UCSD-AML1 (cell line): ENCODE measurements at regions not wholly inside any gene's neighbourhood (a gene's known extent, or its start where the extent isn't known, plus 50 kb on each side); places are given as distances from the start of the nearest gene placed in this dataset.
"Not testable (repeated sequence)": the region's sequence is repeated elsewhere in the genome, so short reads cannot be mapped to it uniquely, and the experiment has no call there.

Experiments
- DNase-seq: peaks from one replicate; lab custom pipeline; 2025; ENCODE audit not compliant: unreplicated experiment; lab: John Stamatoyannopoulos, UW

DNA sequence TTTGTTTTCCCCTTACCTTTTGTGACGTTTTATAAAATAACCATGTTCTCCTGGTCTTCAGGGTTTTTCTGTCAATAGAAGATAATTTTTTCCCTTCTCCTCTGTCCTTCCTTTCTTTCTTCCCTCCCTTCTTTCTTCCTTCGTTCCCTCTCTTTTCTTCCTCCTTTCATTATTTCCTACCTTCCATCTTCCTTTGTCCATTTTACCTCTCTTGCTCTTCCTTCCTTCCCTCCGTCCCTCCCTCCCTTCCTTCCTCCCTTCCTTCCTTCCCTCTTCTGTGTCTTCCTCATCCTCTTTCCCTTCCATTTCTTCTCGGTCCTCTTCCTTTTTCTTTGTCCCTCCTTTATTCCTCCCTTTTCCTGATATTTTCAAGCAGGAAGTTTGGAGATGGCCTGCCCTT, 128.2 kb downstream of the TEX36 start:
- DNase-seq = no peak

DNA sequence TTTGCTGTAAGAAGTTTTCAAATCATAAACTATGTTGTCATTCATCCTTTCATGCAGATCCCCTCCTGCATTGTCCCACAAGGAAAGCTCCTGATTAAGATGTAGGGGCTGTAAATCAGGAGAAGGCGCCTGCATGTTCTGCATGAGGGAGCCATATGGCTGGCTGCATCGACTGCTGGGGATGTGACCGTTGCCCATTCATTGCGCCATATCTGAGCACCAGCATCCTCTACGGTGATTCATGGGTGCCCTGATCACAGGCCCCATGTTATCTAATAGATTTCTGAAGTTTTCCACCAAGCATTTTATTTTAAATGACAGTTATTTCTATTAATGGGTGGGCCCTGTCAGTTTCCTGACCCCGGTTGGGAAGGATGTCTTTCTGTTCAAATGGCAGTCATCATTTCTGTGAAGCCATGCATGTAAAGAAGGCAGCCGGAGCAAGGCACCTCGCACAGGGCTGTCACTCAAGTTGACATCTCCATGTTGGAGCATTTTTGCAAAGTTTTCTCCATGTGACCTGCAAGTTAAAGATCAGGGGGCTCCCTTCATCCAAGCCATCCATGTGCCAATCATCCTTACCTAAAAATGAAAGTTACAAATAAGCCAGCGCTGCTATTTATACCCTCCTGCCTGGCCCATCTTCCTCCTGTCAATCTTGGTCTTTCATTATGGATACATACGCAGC, 128.8 kb downstream of the TEX36 start:
- no peak for DNase-seq

DNA sequence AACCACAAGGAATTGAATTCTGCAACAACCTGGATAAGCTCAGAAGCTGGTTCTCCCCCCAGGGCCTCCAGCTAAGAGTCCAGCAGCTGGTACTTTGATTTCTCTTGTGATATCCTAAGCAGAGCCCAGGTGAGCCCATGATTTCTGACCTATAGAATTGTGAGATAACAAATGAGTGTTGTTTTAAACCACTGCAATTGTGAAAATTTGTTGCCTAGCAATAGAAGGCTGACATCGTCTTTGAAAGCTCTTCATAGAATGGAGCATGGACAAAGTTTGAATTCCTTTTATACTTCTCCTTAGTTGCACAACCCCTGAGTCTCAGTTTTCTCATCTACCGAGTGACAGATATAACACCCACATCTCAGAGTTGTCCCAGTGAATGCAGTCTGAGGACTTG, 129.9 kb downstream of the TEX36 start:
- DNase-seq = no peak

DNA sequence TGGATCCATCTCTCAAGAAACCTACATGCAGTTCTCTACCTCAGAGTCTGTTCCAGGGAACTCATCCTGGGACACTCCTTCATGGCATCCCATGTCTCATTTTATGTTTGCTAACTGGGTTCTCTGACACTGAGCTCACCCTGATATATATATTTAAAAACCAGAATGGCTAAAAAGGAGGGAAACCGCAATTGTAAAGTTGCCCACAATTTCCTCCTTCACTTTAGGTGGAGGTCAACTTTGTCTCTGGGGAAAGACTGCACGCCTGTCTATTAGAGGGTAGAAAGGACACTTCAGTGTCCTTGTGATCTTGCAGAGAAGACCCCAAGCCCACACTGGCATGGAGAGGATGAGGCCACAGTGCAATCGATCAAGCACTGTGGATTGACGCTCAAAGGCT, 131.7 kb downstream of the TEX36 start:
- no peak for DNase-seq

DNA sequence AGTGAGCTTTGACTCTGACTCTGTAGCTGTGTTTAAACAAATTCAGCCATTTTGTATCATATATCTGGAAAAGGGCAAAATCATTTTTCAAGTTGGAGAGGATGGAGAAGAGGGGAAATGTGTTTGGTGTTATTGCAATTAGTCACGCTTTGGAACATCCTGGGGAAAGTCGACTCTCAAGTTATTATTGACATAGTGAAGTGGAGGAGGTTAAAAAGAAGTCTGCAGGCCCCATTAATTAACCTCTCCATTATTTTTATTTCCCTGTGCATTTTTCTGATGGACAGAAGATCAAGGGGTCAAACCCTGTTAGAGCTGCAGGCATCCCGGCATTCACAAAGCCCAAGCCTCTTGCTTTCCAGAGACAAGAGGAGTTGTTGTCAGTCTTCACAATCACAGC, 132.6 kb downstream of the TEX36 start:
- no peak for DNase-seq

DNA sequence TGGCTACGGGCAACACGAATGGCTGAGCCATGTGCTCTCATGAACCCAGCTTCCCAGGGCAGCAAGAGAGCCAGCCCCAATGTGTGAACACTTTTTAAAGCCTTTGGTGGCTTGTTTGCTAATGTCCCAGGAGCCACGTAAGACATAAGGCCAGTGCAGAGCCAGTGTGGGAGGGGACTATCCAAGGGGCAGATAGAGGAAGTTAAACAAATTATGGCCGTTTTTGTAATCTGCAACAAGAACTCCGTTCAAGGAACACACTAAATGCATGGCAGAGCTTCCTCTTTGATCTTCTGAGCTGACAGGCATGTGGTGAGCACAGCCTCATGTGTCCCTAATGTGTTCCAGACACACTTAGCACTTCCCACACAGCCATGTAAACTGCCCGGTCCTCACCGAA, 133.3 kb downstream of the TEX36 start:
- DNase-seq = no peak

DNA sequence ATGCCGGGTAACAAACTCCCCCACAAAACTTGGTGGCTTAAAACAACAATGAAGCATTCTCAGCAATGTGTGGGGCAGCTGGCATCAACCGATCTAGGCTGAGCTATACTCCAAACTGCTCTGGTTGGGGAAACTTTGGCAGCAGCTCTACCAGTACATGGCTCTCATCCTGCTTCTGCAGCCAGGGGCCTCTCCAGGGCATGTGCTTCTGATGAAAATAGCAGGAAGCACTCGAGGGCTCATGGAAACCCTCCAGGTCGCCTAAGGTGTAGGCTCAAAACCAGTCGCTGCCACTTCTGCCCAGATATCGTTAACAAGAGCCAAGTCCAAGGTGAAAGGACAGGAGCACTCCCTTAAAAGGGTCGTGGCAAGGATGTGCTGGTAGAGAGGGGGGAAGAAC, 134.1 kb downstream of the TEX36 start:
- no peak for DNase-seq

DNA sequence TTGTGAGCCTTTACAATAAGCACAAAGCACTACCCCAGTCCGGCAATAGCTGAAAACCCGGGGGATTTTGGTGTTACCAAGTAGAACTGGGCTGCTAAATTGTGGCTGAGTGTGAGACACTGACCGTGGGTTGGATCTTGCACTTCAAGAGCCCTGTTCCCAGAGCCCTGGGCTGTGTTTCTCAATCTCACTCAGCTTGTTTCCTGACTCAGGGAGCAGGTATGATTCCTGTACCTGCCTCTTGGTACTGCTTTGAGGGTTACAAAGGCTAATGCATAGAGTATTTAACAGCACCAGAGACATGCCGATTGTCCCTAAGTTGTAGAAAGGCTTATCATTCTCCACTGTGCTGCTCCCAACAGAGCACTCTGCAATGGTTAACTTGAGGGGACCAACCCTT, 134.6 kb downstream of the TEX36 start:
- no peak for DNase-seq

DNA sequence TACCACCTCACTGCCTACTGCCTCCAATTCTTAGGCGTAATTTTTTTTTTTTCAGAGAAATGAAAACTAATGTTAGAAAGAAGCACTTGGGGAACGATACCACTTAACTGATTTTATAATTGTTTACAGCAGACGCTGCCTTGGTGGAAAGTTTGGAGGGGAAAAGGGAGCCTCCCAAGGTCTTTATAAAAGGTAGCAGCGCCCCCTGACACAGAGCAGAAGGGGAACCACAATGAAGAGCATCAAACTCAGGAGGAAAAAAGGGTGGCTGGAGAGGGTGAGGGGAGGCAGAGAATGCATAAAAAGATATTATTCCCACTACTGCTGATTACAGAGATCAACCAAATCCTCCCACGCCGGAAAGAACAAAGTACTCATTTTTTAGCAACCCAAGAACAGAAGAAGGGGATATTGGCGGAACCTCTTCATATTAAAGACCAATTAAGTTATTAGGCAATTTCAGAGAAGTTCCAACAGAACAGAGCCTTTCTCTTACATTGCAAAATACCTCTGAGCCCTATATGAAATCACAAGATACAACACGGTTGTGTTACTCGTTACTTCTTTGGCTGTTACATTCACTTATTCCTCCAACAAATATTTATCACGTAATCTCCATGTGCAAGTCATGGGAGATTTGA, 135.8 kb downstream of the TEX36 start:
- DNase-seq = no peak

DNA sequence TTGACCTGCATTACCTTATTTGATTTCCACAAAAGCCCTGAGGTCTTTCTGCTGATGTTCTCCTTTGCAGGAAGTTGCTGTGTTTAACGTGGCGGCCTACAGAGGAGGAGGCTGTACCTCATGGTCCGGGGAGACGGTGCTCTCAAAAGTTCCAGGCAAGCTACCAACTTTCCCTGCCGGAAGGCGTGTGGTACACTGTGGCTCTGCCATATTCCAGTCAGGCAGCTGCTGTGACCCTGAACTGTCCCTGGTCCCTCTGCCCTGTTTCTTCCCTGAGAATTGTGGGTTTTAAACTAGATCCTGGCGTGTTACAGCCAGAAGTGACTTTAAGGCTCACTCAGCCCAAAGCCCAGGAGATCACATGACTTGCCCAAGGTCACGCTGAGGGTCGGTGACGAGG, 139.2 kb downstream of the TEX36 start:
- DNase-seq = no peak

DNA sequence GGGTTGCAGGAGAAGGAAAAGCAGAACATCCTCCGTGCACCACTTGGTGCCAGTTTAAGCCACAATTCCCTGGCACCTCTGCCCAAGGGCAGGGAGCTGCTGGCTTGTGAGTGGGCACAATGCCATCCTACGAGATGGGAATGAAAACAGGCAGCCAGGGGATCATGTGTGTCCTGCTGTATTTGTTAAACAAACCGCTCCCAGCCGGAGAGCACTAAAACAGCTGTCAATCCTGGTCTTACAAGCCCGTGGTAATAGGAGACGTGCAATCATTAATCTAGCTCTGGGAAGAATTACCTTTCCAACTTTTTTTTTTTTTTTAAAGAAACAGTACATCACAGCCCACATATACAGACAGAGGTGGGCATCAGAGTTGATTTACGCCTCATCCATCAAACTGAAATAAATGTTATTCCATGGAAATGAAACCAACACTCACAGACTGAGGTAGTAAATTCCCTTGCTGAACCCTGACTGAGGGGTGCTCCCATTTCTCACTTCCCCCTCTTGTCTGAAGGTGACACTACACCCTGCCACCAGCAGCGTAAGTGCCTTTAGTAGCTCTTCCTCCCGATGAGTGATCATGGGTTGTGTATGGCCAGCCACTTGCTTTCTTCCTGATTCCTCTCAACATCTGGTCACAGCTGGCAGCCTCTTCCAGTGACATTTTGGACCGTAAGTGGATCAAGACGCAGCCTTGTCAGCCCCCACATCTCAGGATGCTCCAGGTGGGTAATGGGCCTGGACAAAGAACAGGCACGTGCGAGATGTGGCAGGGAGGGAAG, 143.8 kb downstream of the TEX36 start:
- DNase-seq = no peak

DNA sequence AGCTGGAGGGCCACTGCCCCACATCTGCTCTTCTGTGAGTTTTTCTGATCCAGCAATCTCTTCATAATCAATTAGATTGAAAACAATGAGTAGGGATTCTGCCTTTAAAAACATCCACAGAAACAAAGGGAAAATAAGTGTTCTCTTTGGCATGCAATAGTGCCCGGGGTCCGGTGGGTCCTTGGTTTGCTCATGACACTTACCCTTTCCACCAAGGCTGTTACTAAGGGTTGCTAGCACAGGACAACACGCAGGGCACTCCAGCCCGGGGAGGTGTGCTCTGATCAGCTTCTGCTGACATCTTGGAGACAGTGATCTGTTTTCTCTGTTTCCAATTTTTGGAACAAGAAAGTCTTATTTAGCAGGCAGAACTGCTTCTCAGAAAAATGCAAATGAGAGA, 146.7 kb downstream of the TEX36 start:
- no peak for DNase-seq

DNA sequence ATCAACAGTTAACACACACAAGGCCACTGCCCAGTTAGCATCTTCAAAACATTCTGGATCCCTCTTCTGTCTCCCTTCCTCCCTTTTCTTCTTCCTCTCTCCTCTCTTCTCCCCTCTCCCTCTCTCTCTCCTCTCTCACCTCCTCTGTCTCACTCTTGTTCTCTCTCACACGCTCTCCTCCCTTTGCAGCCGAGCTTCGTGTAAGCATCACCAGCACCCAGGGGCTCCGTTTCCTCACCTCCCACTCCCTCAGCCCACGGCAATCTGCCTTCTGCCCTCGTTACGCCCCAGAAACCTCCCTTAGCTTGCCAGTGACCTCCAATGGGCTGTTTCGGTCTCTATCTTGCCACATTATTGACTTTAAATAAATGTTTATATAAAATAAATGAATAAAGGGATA, 147.4 kb downstream of the TEX36 start:
- DNase-seq = no peak

DNA sequence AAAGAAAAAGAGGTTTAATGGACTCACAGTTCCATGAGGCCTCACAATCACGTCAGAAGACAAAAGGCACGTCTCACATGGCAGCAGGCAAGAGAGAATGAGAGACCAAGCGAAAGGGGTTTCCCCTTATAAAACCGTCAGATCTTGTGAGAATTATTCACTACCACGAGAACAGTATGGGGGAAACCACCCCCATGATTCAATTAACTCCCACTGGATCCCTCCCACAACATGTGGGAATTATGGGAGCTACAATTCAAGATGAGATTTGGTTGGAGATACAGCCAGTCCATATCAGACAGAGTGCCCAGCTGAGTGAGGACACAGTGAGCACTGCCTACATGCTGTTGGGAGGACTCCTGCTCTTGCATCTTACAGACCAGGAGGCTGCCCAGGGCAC, 148.4 kb downstream of the TEX36 start:
- no peak for DNase-seq

DNA sequence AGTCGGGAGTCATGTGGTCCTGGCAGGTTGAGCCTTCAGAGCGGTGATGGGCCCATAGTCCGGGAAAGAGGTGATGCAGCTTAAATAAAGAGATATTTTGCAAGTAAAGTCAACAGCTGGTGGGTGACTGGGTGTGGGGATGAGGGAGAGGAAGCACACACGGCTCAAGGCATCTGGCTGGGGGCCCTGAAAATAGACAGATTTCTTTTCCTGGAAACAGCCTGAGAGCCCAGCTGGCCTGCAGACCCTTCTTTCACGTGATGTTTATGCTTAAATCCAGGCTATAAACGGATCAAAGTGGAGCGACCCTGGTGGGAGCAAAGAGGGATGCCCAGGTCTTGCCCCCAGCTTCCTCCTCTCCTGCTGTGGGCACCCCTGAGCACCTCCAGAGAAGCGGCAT, 149.1 kb downstream of the TEX36 start:
- no peak for DNase-seq

DNA sequence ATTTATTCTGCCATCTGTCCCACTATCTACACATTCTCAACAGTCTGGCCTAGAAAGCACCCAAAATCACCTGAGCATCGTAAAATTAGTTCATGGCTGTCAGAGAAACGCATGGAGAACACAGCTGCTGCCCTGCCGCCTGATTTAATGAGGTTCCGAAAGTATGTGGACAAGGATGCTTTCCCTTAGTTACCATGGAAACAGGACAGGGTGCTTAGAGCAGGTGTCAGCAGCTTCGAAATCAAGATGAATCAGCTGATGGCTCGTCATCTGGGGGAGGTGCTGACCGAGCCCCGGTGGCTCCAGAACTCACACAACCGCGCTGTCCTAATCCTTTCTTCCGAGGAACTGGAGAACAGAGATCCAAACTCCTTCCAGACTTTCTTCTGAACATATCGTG, 151.5 kb downstream of the TEX36 start:
- DNase-seq = no peak

DNA sequence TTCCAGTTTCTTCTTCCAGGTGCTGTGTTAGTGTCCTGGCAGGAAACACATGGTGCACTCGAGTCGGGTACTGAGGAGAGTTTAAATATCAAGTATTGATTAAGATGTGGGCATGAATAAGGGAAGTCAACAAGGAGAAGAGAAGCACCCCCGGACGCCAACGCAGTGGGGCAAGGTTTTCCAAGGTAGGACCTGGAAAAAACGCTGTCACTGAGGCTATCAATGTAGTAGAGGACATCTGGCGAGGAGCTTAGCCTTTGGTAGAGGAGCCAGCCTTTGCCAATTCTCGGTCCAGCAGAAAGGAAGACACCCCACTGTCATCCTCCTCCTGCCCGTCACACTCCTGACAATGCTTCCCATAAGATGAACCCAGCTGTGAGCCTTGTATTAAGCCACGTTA, 159.6 kb downstream of the TEX36 start:
- DNase-seq = no peak

DNA sequence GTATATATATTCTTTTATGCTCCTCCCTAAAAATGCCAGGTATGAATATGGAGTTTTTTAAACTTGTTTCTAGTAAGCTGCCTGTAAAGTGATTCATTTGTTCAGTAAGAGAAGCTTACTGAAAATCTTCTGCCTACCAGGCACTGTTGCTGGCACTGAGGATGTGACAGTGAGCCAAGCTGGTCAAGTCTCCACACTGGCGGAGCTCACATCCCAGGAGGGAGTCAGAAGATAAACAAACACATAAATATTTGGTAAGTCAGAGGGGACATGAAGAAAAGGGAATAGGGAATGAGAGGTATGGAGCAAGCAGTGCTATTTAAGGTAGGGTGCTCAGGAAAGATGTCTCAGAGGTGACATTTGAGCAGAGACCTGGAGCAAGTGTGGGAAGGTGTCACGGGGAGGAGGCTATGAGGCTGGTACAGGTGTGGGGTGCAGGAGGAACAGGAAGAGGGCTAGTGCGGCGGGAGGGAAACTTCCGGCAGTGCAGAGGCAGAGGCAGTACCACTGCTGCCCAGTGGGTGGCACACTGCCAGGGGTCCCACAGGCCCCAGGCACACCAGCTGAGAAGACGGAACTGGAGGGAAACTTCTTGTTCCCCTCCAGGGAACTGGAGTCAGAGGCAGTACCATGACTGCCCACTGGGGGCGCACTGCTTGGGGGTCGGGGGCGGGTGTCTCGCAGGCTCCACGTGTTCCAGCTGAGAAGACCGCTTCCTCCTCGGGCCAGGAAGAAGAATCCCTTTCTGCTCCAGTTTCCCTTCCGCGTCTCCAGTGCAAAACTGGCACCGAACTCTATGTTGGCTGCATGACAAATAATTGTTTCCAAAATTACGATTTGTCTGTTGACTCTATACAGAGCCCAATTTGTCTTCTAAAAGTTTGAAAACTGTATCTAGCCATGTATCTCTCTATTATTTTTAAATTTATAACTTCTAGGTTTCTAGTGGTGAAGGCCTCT, 161.0 kb downstream of the TEX36 start:
- peak; percentile 52 for DNase-seq

DNA sequence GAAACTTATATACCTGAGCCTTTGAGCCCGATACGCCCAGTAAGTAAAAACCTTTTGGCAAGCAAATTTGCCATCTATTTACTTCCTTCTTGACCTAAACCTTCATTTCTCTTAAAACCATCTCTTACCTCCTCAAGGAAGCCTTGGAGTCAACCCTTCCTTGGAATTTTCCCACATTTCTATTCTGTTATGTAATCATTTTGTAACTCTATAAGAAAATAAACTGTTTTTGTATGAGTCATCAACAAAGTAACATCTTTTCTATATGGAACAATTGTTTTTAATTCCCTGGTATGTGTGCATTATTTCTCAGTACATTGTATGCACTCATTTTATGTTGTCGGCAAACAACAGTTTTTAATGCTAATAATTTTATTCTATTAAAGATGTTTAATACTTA, 162.0 kb downstream of the TEX36 start:
- no peak for DNase-seq

DNA sequence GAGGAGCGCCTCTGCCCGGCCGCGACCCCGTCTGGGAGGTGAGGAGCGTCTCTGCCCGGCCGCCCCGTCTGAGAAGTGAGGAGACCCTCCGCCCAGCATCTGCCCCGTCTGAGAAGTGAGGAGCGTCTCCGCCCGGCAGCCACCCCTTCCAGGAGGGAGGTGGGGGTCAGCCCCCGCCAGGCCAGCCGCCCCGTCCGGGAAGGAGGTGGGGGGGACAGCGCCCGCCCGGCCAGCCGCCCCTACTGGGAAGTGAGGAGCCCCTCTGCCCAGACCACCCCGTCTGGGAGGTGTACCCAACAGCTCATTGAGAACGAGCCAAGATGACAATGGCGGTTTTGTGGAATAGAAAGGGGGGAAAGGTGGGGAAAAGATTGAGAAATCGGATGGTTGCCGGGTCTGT, 164.6 kb downstream of the TEX36 start:
- DNase-seq = not testable (repeated sequence)

DNA sequence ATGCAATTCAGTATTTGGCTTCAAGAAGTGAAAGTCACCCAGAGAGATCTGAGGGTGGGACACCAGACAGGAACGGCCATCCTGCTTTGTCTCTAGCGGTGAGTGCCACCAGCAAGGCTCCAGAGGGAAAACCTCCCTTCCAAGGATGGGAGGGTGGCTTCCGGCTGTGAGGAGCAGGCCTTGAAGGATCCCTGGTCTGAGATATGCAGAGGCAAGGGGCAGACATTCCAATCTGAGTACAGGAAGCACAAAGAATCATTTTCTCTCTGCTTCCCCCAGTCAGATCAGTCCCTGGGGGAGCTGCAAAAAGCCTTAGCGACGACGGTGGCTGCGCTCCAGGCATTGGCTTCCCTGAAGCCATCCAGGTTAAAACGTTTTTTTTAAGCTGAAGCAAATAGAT, 167.4 kb downstream of the TEX36 start:
- DNase-seq = no peak
